Lower leg skin (tissue), 4 donors: ENCODE measurements at regions not wholly inside any gene's neighbourhood (a gene's known extent, or its start where the extent isn't known, plus 50 kb on each side); places are given as distances from the start of the nearest gene placed in this dataset.

Experiments used
- DNase-seq, 2 donors: peaks; one replicate each; pipeline ENCODE4 v3.0.0-alpha.2; 2019; ENCODE audit warnings: low spot score in 2 of 2
- H3K4me3 ChIP-seq: fragments of 200-600 bp; sonication (generic); 2 replicates; pipeline ENCODE4 v1.5.1; 2017; ENCODE audit warnings: mild to moderate bottlenecking, low read depth; ENCODE audit not compliant: poor library complexity, severe bottlenecking
- CTCF ChIP-seq, 3 donors: fragments of 450-650 bp; IDR thresholded peaks; one replicate each; pipeline ENCODE4 v1.5.1; 2016; ENCODE audit warnings: antibody characterized with exemption in 3 of 3, mild to moderate bottlenecking in 3 of 3, moderate library complexity in 2 of 3
- POLR2A ChIP-seq, 2 donors: fragments of 450-650 bp; IDR thresholded peaks; one replicate each; pipeline ENCODE4 v1.6.1; 2016 to 2017; ENCODE audit warnings: antibody characterized with exemption in 2 of 2, mild to moderate bottlenecking in 1 of 2, moderate library complexity in 1 of 2
- WGBS, 2 donors: methylation state at CpG; one replicate each; pipeline ENCODE4 v1.1.5; 2018; 5-methylcytosine and 5-hydroxymethylcytosine counted together
- intact Hi-C: fragments of 100-400 bp; cut with DNase I; formaldehyde crosslinking; loops from one replicate; pipeline ENCODE4 v1.15.0; 2023; ENCODE audit warnings: low total_unique reads

GRCh38 chr9:1434052-1434767 lies 384.1 kb downstream of the DMRT2 start:
- intact Hi-C loops, result no loop called here
- no peak overlapping the region for H3K4me3 ChIP-seq
- no peak for DNase-seq
- TF ChIP-seq POLR2A (IDR thresholded peaks at IDR 0.05) (no peak), CTCF (IDR thresholded peaks at IDR 0.05) (no peak)
- WGBS, 2 donors, result 59 to 66% methylated on average over 7 of the region's 7 CpGs

GRCh38 chr9:1434811-1435210 lies 384.7 kb downstream of the DMRT2 start:
- no peak for TF ChIP-seq CTCF (IDR thresholded peaks at IDR 0.05)
- DNase-seq, result no peak
- intact Hi-C loops, result no loop called here
- 61 to 66% methylated on average over 2 of the region's 2 CpGs for WGBS, 2 donors
- no peak overlapping the region for H3K4me3 ChIP-seq

- WGBS, 2 donors, result 70 to 78% methylated on average over 3 of the region's 3 CpGs
- no peak overlapping the region for H3K4me3 ChIP-seq
- DNase-seq, result no peak
- no peak for TF ChIP-seq POLR2A (IDR thresholded peaks at IDR 0.05)
- TF ChIP-seq CTCF (IDR thresholded peaks at IDR 0.05), result no peak
- intact Hi-C loops, result no loop called here
These were observed 390.1 kb downstream of the DMRT2 start for GRCh38 chr9:1440256-1440655.

- no peak for TF ChIP-seq CTCF (IDR thresholded peaks at IDR 0.05)
- TF ChIP-seq POLR2A (IDR thresholded peaks at IDR 0.05), result no peak
These were observed 391.9 kb downstream of the DMRT2 start for GRCh38 chr9:1442105-1442504.

GRCh38 chr9:1443450-1443849 lies 393.3 kb downstream of the DMRT2 start:
- DNase-seq, result no peak
- H3K4me3 ChIP-seq, result no peak overlapping the region
- 78 to 80% methylated on average over 1 of the region's 1 CpG for WGBS, 2 donors
- no peak for TF ChIP-seq POLR2A (IDR thresholded peaks at IDR 0.05)
- TF ChIP-seq CTCF (IDR thresholded peaks at IDR 0.05), result no peak
- intact Hi-C loops, result no loop called here

More at GRCh38 chr9:1442105-1442504, 391.9 kb downstream of the DMRT2 start:
- no peak for DNase-seq
- whole genome bisulfite sequencing, 2 donors, result 88 to 100% methylated on average over 1 of the region's 1 CpG
- intact Hi-C loops, result no loop called here
- no peak overlapping the region for H3K4me3 ChIP-seq

- WGBS, 2 donors, result 68 to 72% methylated on average over 2 of the region's 2 CpGs
- H3K4me3 ChIP-seq, result no peak overlapping the region
- TF ChIP-seq CTCF (IDR thresholded peaks at IDR 0.05), result no peak
- DNase-seq, result no peak
- intact Hi-C loops, result no loop called here
These were observed 396.5 kb downstream of the DMRT2 start for GRCh38 chr9:1446671-1447070.
